ENCODE measurements at regions not wholly inside any gene's neighbourhood (a gene's known extent, or its start where the extent isn't known, plus 50 kb on each side); places are given as distances from the start of the nearest gene placed in this dataset.

DNA sequence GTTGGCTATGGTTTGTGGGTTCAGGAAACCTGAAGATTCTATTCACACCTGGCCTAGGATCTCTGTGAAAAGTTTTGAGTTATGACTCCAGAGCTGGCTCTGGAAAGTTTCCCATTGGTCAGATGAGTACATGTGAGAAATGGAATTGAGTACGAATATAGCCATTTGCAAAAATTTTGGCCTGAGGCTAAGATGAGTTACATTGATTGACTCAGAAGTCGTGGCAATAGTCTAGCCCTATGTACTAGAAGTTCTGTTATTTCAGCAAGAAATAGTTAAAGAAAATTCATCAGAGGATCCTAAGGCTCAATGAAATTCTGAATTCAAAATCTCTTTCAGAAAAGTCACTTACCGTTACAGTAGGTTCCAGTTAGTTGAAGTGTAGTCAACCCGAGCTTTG, 109.9 kb downstream of the PTCSC3 start:
- ChIA-PET POLR2A (no interaction called here), CTCF (interaction anchor here (0.6 kb wide), 1 partner anchor 307 kb away, joined by 3 read pairs; no protein-coding TSS in a partner anchor)
- TF ChIP-seq MXI1 (IDR thresholded peaks at IDR 0.05; ENCODE audit: low read depth, low read length) (no peak), POLR2AphosphoS5 (IDR thresholded peaks at IDR 0.05; ENCODE audit: low read depth, low read length) (no peak), RXRA (IDR thresholded peaks at IDR 0.05; ENCODE audit: borderline replicate concordance, low read depth) (no peak), RAD21 (IDR thresholded peaks at IDR 0.05; ENCODE audit: low read length) (no peak), FOXM1 (IDR thresholded peaks at IDR 0.05; ENCODE audit: low read depth) (no peak), TAF1 (IDR thresholded peaks at IDR 0.05; ENCODE audit: borderline replicate concordance, low read depth, low read length) (no peak), SMC3 (IDR thresholded peaks at IDR 0.05; ENCODE audit: low read depth, low read length) (no peak), CHD2 (IDR thresholded peaks at IDR 0.05; ENCODE audit: low read length, partially characterized antibody) (no peak), ELF1 (IDR thresholded peaks at IDR 0.05) (no peak), GATA2 (CRISPR knock-in tag; IDR thresholded peaks at IDR 0.05) (no peak), RFX5 (IDR thresholded peaks at IDR 0.05; ENCODE audit: low read length) (no peak), EZH2phosphoT487 (IDR thresholded peaks at IDR 0.05; ENCODE audit: borderline replicate concordance, low read depth) (no peak), TCF12 (IDR thresholded peaks at IDR 0.05) (no peak), JUND (IDR thresholded peaks at IDR 0.05) (no peak), TEAD4 (IDR thresholded peaks at IDR 0.05; ENCODE audit: borderline replicate concordance, insufficient read depth) (no peak)
- TF ChIP-seq, protein P1, sequence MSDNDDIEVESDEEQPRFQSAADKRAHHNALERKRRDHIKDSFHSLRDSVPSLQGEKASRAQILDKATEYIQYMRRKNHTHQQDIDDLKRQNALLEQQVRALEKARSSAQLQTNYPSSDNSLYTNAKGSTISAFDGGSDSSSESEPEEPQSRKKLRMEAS (IDR thresholded peaks at IDR 0.05; ENCODE audit: low read depth), result no peak
- TF ChIP-seq, protein P2, sequence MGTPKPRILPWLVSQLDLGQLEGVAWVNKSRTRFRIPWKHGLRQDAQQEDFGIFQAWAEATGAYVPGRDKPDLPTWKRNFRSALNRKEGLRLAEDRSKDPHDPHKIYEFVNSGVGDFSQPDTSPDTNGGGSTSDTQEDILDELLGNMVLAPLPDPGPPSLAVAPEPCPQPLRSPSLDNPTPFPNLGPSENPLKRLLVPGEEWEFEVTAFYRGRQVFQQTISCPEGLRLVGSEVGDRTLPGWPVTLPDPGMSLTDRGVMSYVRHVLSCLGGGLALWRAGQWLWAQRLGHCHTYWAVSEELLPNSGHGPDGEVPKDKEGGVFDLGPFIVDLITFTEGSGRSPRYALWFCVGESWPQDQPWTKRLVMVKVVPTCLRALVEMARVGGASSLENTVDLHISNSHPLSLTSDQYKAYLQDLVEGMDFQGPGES (IDR thresholded peaks at IDR 0.05; ENCODE audit: low read depth, low read length), result no peak
- TF ChIP-seq, protein P3, sequence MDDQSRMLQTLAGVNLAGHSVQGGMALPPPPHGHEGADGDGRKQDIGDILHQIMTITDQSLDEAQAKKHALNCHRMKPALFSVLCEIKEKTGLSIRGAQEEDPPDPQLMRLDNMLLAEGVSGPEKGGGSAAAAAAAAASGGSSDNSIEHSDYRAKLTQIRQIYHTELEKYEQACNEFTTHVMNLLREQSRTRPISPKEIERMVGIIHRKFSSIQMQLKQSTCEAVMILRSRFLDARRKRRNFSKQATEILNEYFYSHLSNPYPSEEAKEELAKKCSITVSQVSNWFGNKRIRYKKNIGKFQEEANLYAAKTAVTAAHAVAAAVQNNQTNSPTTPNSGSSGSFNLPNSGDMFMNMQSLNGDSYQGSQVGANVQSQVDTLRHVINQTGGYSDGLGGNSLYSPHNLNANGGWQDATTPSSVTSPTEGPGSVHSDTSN (IDR thresholded peaks at IDR 0.05), result no peak
- TF ChIP-seq, protein P4, sequence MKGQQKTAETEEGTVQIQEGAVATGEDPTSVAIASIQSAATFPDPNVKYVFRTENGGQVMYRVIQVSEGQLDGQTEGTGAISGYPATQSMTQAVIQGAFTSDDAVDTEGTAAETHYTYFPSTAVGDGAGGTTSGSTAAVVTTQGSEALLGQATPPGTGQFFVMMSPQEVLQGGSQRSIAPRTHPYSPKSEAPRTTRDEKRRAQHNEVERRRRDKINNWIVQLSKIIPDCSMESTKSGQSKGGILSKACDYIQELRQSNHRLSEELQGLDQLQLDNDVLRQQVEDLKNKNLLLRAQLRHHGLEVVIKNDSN (IDR thresholded peaks at IDR 0.05; ENCODE audit: borderline replicate concordance, low read depth), result no peak
- TF ChIP-seq, protein P5, sequence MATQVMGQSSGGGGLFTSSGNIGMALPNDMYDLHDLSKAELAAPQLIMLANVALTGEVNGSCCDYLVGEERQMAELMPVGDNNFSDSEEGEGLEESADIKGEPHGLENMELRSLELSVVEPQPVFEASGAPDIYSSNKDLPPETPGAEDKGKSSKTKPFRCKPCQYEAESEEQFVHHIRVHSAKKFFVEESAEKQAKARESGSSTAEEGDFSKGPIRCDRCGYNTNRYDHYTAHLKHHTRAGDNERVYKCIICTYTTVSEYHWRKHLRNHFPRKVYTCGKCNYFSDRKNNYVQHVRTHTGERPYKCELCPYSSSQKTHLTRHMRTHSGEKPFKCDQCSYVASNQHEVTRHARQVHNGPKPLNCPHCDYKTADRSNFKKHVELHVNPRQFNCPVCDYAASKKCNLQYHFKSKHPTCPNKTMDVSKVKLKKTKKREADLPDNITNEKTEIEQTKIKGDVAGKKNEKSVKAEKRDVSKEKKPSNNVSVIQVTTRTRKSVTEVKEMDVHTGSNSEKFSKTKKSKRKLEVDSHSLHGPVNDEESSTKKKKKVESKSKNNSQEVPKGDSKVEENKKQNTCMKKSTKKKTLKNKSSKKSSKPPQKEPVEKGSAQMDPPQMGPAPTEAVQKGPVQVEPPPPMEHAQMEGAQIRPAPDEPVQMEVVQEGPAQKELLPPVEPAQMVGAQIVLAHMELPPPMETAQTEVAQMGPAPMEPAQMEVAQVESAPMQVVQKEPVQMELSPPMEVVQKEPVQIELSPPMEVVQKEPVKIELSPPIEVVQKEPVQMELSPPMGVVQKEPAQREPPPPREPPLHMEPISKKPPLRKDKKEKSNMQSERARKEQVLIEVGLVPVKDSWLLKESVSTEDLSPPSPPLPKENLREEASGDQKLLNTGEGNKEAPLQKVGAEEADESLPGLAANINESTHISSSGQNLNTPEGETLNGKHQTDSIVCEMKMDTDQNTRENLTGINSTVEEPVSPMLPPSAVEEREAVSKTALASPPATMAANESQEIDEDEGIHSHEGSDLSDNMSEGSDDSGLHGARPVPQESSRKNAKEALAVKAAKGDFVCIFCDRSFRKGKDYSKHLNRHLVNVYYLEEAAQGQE (IDR thresholded peaks at IDR 0.05; ENCODE audit: low read depth, low read length), result no peak
- Histone ChIP-seq H3K36me3 (replicated peaks in 1 of 2; ENCODE audit: control insufficient read depth in 1 of 2, insufficient read depth in 2 of 2, low read length in 1 of 2) (no peaks in the 10 kb centered on the region), H3K9me3 (no peaks in the 10 kb centered on the region), H3F3A (replicated peaks; ENCODE audit: insufficient read depth) (no peaks in the 10 kb centered on the region), H2AFZ (ENCODE audit: low read depth) (no peak overlapping the region), H3K27ac (ENCODE audit: low read depth in 2 of 2, low read length in 1 of 2) (no peak overlapping the region), H3K9me2 (no peaks in the 10 kb centered on the region), H4K20me1 (ENCODE audit: insufficient read depth) (no peaks in the 10 kb centered on the region), H3K9ac (no peak overlapping the region), H3K27me3 (ENCODE audit: insufficient read depth) (peaks cover 17% of the 10 kb centered on the region; the same call in 1 of the 2 replicates), H3K4me1 (ENCODE audit: control insufficient read depth in 1 of 2, insufficient read depth in 2 of 2, low read depth in 1 of 2, low read length in 1 of 2) (no peaks in the 10 kb centered on the region; a peak in 1 of 4 replicates), H3K4me3 (ENCODE audit: low read depth in 2 of 2, low read length in 1 of 2) (no peak overlapping the region), H3K79me2 (ENCODE audit: insufficient read depth) (no peaks in the 10 kb centered on the region), H3K4me2 (no peak overlapping the region)
- no peak for DNase-seq
- 9% methylated on average over 4 of the region's 4 CpGs for WGBS (ENCODE audit: low lambda C conversion rate)
